NOMO-1 treated with DMSO at 0.1 percent for 48 hours (cell line): ENCODE measurements at regions not wholly inside any gene's neighbourhood (a gene's known extent, or its start where the extent isn't known, plus 50 kb on each side); places are given as distances from the start of the nearest gene placed in this dataset.

Experiments used
- DNase-seq: peaks from one replicate; lab custom pipeline; 2025; ENCODE audit not compliant: unreplicated experiment; lab: John Stamatoyannopoulos, UW

DNA sequence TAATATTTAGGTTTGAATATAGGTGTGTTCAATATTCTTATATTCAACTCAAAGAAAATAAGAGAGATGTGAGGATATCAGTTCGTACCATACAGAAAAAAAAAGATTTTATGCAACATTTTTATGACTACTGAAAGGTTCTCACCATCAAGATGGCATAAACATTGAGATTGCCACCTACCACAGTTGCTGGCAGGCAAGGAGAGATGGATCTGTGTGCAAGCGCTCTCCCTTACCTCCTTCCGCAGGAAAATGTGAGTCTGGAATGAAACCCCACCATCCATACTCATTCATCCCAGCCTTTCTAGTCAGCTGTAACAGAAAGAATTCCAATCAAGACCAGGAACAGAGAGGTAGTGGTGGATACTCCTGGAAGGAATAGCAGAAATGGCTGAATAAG, 376.9 kb downstream of the PPP3CA start:
- DNase-seq: no peak

DNA sequence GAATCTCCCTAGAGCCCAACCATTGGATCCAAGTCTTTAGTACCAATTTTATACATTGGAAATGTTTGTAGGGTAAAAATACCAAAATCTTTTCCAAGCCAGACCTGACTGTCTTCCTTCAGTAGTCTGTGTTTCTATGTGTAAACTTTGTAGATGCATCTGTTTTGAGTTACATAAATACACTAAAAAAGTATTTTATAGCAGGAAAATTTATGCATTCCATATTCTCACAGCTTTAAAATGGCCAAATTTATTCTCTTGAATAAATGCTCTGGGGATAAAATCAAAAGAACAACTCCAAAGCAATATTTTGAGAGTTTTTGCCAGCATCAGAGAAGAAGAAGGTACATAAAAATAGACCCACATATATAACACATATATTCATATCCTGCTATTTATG, 377.4 kb downstream of the PPP3CA start:
- no peak for DNase-seq

DNA sequence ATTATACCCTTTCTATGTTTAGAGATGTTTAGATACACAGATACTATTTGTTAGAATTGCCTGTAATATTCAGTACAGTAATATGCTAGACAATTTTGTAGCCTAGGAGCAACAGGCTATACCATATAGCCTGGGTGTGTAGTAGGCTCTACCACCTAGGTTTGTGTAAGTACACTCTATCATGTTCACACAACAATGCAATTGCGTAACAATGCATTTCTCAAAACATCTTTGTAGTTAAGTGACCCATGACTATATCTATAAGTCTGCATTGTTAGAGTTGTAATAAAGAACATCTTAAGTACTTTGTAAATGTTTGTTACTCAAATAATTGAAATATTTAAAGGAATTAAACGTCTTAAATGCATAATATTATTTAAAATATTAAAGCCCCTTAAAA, 379.3 kb downstream of the PPP3CA start:
- no peak for DNase-seq

DNA sequence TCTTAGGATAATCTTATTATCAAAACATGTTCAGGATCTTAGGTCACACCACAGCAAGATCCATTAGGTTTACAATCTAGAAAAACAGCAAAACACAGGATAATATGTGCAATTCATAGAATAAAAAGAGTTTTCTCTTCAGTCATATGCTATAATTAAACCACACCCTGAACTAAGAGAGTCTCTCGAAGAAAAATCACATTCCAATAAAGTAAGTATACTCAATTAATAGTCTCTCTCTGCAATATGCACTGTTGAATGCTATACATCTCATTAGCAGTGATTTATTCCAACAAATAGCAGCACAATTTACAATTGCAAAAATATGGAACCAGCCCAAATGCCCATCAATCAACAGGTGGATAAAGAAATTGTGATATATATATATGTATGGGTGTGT, 383.7 kb downstream of the PPP3CA start:
- no peak for DNase-seq

DNA sequence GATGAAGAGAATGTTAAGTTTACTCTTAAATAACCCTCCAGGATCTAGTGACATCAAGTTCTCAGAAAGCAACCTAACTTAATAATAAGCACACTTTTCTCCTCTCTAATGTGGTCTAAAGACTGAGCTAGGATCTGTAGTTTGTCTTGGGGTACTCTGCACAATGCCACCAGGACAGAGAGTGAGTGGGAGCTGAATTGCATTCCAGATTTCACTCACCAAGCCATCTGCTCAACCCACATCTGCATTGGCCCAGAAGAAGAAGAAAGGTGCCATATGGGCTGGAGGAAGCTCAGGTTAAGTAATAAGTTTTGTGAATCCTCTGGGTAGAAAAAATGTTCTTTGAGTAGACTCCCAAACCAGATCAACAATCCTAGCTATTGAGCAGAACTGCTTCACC, 384.6 kb downstream of the PPP3CA start:
- DNase-seq: no peak

DNA sequence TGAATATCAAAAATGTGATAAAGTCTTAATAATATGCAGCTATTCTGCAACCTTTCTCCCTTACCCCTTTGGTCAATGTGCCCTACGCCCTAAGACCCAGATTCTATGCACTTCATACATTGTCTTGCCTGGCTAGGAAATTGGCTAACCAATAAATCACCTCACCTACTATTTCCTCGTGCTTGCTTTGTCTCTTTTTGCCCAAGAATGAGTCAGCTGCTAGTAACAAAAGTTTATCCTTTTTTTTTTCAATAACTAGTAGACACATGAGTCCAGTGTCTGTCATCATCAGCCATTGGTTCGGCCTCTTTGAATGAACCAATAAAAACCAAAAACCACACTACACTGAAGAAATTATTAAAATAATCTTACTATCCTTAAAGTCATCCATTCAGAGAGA, 387.1 kb downstream of the PPP3CA start:
- no peak for DNase-seq

DNA sequence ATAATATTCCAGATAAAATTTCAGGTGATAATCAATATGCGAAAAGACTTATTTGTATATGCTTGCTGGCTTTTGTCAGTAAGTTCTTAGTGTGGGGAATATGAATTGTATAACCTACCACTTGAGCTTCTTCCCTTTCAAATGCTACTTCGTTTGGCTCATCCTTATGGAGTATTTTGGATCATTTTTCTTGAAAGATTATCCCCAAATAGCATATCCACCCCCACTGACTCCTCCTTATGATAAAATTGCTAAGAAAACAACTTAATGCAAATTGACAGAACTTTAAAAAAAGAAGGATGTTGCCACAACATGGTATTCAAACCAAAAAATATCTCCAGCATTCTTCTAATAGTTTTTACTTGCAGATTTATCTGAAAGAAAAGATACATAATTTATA, 393.3 kb downstream of the PPP3CA start:
- no peak for DNase-seq

DNA sequence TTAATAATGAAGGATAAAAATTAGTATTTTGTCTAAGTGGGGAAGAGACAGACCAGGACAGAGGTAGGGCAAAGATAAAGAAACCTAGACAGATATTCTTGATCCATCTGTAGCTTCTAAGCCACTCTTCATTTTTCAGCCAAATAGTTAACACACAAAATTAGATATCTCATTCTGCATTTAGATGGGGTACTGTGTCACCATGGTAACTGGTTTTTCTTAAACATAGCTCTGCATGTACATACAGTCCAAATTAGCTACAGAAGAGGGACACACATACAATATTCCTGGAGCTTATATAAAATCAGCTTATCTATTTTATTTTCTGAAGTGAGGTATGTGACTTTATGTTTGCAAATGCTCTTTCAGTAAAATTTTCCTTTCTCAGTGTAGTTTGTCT, 393.7 kb downstream of the PPP3CA start:
- DNase-seq: no peak

DNA sequence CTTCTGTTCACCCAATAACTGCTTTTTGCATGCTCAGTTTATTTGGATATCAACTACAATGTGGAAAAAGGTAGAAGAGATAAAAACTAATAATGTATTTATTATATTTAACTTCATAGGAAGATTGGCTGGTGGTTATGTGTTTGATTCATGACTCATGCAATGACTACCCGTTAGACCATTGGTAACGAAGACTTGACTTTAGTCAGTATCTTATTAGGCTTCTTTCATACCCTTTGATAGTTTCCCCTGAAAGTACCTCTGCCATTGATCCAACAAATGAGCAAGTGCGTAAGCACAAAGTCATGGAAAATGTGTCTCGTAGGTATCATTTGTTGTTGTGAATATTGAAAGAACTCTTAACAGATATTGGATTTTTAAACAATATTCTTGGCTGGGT, 394.7 kb downstream of the PPP3CA start:
- DNase-seq: no peak

DNA sequence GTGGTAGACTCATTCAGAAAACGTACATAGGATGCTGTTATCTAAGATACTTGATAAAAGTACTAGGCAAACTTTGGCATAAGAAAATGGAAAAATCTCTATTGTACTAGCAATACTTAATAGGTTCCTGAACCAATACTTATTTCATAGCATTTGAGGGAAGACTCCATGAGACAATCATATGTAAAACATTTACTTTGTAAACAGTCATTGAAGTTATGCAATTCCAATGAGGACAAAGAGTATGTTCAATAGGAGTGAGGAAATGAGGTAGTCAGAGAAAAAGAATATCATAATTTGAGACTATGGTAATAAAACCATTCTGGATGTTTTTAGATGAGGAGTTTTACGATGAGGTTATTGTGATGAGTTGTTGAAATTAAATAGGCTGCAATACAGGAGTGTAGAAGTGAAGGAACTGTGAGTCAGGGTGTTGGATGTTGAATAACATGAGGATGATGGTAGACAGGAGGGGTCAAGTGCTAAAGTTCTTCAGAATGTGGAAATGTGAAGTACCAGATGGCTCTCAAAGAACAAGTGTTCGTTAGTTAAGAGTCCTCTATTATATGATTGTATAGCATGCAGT, 397.9 kb downstream of the PPP3CA start:
- no peak for DNase-seq

DNA sequence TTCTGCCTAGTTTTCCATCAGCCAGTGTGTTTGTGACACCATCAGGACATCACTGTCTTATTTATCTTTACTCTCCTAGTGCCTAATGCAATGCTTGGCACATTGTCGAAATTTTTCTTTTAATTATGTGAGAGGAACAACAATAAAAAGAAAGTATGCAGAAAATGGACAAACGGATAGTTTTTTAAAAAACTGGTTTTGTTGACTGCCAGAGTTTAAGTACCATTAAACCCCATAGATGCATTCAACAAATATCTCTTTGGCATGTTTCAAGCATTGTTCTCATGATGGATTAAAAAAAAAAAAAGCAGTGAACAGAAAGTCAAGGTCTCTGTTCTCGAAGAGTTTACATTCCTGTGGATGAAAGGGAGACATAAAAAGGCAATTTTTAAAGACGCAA, 398.4 kb downstream of the PPP3CA start:
- DNase-seq: no peak

DNA sequence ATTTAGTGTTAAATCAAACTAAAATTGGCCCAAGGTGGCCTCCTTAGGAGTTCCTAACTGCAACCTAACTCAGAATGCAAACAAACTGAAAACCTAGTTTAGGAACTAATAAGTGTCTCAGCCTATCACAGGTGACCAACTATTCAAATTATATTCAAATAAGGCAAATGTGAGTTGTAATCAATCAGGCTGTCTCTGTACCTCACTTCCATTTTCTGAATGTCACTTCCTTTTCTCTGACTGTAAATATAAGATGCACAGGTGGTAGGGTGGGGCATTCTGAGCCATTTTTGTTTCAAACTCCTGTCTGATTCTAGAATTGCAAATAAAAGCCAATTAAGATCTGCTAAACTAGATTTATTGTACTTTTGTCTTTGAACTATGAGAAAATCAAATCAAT, 401.5 kb downstream of the PPP3CA start:
- no peak for DNase-seq

DNA sequence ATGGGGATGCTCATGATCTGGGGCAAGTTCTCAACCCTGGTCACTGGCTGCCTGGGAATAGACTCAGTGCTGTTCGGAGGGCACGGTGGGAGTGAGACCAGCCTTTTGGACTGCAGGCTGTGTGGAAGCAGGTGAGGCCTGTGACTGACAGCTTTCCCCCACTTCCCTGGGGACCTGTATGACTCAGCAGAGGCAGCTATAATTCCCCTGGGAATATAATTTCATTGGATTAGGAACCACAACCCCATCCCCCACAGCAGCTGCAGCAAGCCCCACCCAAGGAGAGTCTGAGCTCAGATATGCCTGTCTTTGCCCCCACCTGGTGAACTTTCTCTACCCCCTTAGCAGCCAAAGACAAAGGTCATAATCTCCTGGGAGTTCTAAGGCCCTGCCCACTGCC, 408.6 kb downstream of the PPP3CA start:
- DNase-seq: no peak

DNA sequence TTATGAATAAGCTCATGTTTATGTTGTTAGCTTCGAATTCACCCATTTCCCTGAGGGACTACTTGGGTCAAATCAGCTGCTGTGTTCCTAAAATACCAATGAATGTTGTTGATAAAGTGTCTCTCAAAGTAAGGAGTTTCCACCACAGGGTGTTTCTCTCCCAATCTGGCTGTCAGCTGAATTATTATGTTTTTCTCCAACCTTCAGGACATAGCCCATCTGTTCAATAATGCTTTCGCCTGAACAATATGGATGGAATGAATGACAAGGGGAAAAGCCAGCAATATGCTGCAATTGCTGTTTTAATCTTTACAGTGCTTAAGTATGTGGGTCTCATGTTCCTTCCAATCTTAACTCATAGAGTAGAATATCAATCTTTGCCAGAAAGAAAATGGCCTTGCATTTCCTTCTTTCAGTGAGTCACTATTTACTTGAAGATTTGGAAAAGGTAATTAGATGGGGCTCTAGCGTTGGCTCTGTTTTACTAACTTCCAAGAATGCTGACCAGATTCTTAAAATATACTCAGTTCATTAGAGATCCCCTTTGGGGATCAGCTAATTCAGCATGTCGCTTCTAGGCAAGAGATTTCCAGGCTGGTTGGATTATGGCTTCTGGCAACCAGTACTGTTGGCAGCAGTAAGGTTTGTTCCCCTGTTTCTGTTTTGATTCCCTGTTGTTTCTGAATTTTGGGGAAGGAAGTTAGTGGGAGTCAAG, 410.5 kb downstream of the PPP3CA start:
- no peak for DNase-seq

DNA sequence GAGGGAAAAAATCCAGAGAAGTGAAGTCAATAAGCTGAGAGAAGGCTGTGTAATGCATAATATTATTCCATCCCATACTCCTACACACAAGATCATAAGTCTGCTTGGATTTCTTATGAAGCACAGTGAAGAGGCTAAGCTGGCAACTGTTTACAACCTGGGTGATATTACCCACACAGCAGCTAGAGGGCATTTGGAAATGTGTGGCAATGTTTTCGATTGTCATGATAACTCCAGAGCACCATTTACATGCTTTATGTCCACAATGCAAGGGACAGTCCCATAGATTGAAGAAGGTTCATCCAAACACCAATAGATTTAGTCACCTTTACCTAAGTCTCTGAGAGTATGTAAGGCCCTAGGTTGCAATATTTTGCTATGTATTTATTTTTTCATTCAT, 412.2 kb downstream of the PPP3CA start:
- DNase-seq: no peak

DNA sequence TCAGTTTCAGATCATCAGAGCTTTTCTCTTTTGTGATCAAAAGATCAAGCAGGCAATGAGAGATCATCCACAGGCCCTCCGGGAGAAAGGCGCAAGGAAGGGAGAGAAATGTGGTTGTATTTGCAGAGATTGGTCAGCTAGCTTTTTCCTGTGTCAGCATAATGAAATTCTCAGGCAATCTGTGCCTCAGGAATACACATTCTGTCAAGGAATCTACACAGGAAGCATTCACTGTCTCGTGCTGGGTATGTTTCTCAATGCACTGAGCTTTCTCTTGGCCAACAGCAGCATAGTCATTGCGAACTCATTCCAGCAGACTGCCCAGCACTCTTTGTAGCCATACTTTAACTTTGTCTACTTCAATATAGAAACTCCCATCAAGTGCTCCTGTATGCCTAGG, 413.7 kb downstream of the PPP3CA start:
- DNase-seq: no peak

DNA sequence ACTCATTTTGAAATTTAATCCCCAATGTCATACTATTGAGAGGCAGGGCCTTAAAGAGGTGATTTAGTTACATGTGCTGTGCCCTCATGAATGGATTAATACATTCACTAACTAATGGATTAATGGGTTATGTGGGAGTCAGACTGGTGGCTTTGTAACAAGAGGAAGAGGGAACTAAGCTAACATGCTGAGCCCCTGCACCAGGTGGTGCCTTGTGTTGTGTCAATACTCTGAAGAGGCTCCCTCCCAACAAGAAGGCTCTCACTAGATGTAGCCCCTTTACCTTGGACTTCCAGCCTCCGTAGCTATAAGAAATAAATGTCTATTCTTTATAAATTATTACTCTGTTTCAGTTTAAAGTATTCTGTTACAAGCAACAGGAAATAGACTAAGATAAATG, 411.9 kb upstream of the EMCN start:
- DNase-seq: no peak

DNA sequence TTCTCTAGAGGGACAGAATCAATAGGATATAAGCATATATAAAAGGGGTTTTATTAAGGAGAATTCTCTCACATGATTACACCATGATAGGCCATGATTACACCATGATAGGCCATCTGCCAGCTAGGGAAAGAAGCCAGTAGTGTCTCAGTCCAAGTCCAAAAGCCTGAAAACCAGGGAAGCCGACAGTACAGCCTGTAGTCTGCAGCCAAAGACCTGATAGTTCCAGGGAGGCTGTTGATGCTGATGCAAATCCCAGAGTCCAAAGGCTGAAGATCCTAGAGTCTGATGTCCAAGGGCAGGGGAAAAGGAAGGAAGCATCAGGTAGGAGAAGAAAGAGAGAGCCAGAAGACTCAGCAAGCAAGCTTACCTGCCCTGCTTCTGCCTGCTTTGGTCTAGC, 411.3 kb upstream of the EMCN start:
- no peak for DNase-seq

DNA sequence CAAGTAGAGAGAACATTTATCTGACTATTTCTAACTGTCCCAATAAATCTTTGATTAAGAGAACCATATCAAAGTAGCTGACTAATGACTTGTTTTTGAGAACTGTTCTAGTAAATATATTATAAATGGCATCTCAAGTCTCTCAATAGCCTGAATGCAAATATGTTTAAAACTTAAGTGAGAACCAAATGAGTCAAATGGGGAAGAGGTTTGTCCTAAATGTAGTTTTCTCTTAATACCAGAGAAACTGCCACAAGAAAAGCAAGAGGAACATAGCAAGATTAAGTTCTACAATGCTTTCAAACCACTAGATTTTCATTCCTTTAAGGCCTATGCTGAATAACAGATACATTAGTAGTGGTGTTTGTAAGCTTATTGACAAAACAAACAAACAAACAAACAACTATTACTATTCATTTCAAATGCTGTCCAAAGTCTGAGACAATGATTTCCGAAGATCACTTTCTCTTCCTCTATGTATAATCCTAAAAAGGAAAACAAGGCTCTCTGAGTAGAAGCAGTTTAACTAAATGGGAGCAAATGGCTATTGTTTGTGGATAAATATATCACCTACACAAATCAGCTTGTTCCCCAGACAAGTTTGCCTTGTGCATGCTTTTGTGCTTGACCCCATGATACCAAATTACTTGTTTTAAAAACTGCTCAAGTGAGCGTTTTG, 408.4 kb upstream of the EMCN start:
- DNase-seq: no peak

DNA sequence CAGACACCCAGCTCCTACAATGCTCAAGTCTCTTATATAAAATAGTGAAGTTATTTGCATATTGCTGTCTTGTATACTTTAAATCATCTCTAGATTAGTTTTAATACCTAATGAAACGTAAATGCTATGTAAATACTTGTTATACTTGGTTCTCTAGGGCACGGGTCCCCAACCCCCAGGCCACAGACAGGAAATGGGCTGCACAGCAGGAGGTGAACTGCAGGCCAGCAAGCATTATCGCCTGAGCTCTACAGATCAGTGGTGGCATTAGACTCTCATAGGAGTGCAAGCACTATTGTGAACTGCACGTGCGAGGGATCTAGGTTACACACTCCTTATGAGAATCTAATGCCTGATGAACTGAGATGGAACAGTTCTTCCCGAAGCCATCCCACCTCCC, 395.9 kb upstream of the EMCN start:
- DNase-seq: no peak

DNA sequence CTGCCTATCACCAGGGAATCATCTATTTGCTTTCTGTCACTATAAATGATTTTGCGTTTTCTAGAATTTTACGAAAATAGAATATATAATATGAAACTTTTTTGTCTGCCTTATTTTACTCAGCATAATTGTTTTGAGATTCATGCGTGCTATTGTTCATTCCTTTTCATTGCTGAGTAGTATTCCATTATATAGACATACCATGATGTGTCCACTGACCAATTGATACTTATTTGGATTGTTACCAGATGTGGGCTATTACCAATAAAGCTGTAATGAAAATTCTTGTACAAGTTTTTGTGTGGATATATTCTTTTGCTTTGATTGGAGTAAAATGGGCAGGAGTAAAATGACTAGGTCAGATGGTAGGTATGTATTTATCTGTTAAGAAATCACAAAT, 390.7 kb upstream of the EMCN start:
- DNase-seq: no peak
